GM23338 (cell line): ENCODE measurements at regions not wholly inside any gene's neighbourhood (a gene's known extent, or its start where the extent isn't known, plus 50 kb on each side); places are given as distances from the start of the nearest gene placed in this dataset.

Experiments used
- ATAC-seq: fragments of 200-7000 bp; cut with Tn5 transposase; 3 replicates; pipeline ENCODE4 v1.9.1; 2020
- DNase-seq: peaks from one replicate; pipeline ENCODE4 v3.0.0-alpha.2; 2015; ENCODE audit warnings: low spot score
- H2AFZ ChIP-seq: fragments of 200-600 bp; sonication (generic); 2 replicates; pipeline ENCODE4 v1.8.0; 2016; ENCODE audit warnings: antibody characterized with exemption, mild to moderate bottlenecking, moderate library complexity
- H3F3A ChIP-seq: fragments of 200-600 bp; sonication (generic); replicated peaks from 2 replicates; pipeline ENCODE4 v1.8.0; 2017; ENCODE audit warnings: antibody characterized with exemption, mixed run types, low read depth
- H3K27ac ChIP-seq: fragments of 200-600 bp; sonication (generic); 2 replicates; pipeline ENCODE4 v1.6.1; 2016; ENCODE audit warnings: low read depth
- H3K27me3 ChIP-seq: fragments of 200-600 bp; sonication (generic); 2 replicates; pipeline ENCODE4 v1.8.0; 2016; ENCODE audit warnings: mild to moderate bottlenecking, mixed run types, moderate library complexity; ENCODE audit not compliant: insufficient read depth
- H3K36me3 ChIP-seq: fragments of 200-600 bp; sonication (generic); 2 replicates; pipeline ENCODE4 v1.8.0; 2016; ENCODE audit warnings: mild to moderate bottlenecking; ENCODE audit not compliant: insufficient read depth
- H3K4me1 ChIP-seq: fragments of 200-600 bp; sonication (generic); 2 replicates; pipeline ENCODE4 v1.8.0; 2016; ENCODE audit warnings: mild to moderate bottlenecking, moderate library complexity; ENCODE audit not compliant: insufficient read depth
- H3K4me2 ChIP-seq: fragments of 200-600 bp; sonication (generic); 2 replicates; pipeline ENCODE4 v1.7.1; 2017; ENCODE audit warnings: mixed run types
- H3K4me3 ChIP-seq: fragments of 200-600 bp; sonication (generic); 2 replicates; pipeline ENCODE4 v1.6.1; 2016; ENCODE audit warnings: mixed run types
- H3K79me2 ChIP-seq: fragments of 200-600 bp; sonication (generic); replicated peaks from 2 replicates; pipeline ENCODE4 v1.8.0; 2017; ENCODE audit warnings: mild to moderate bottlenecking; ENCODE audit not compliant: insufficient read depth
- H3K9me2 ChIP-seq: fragments of 200-600 bp; sonication (generic); 2 replicates; pipeline ENCODE4 v1.8.0; 2017; ENCODE audit not compliant: insufficient read depth
- H4K20me1 ChIP-seq: fragments of 200-600 bp; sonication (generic); replicated peaks from 2 replicates; pipeline ENCODE4 v1.8.0; 2017; ENCODE audit warnings: mild to moderate bottlenecking; ENCODE audit not compliant: insufficient read depth
- H3K27ac Mint-ChIP-seq: 2 replicates; pipeline ENCODE4 v1.8.0; 2020; ENCODE audit warnings: inconsistent platforms, mild to moderate bottlenecking, moderate library complexity, mixed read lengths
- H3K27me3 Mint-ChIP-seq: 3 replicates; pipeline ENCODE4 v1.8.0; 2022; ENCODE audit warnings: low read depth, mild to moderate bottlenecking, moderate library complexity, mixed read lengths, inconsistent platforms; ENCODE audit not compliant: insufficient read depth, poor library complexity
- H3K36me3 Mint-ChIP-seq: 3 replicates; pipeline ENCODE4 v1.8.0; 2021; ENCODE audit warnings: low read depth, mild to moderate bottlenecking, inconsistent platforms, moderate library complexity, mixed read lengths
- H3K4me1 Mint-ChIP-seq: 3 replicates; pipeline ENCODE4 v1.8.0; 2020; ENCODE audit warnings: mild to moderate bottlenecking, inconsistent platforms, mixed read lengths
- H3K4me3 Mint-ChIP-seq: 3 replicates; pipeline ENCODE4 v1.8.0; 2021; ENCODE audit warnings: moderate library complexity, mild to moderate bottlenecking, inconsistent platforms, mixed read lengths
- H3K9me3 Mint-ChIP-seq: 3 replicates; pipeline ENCODE4 v1.8.0; 2020; ENCODE audit warnings: moderate library complexity, mild to moderate bottlenecking, inconsistent platforms, mixed read lengths
- CREB1 ChIP-seq: fragments of 250-450 bp; sonication (Bioruptor Pico); IDR thresholded peaks from 2 replicates; pipeline ENCODE4 v1.5.0; 2020; ENCODE audit warnings: low read depth, mild to moderate bottlenecking, moderate library complexity
- CTCF ChIP-seq, 2 experiments: fragments of 200-600 bp in 1 of 2; sonication (generic) in 1 of 2; conservative IDR thresholded peaks; 2 replicates each; pipeline versions ENCODE4 v1.5.1 to v1.6.1; 2016 to 2017; ENCODE audit warnings: antibody characterized with exemption in 2 of 2, low read depth in 2 of 2, mild to moderate bottlenecking in 2 of 2, moderate library complexity in 1 of 2
- EZH2 ChIP-seq: fragments of 200-600 bp; sonication (generic); IDR thresholded peaks from one replicate; pipeline ENCODE4 v1.8.0; 2017; ENCODE audit warnings: antibody characterized with exemption, mild to moderate bottlenecking, low read depth; ENCODE audit not compliant: unreplicated experiment
- EZH2phosphoT487 ChIP-seq: fragments of 200-600 bp; sonication (generic); IDR thresholded peaks from one replicate; pipeline ENCODE4 v1.8.1; 2018; ENCODE audit warnings: antibody characterized with exemption; ENCODE audit not compliant: unreplicated experiment
- JUNB ChIP-seq: IDR thresholded peaks from one replicate; pipeline ENCODE4 v1.6.1; 2016; ENCODE audit warnings: antibody characterized with exemption; ENCODE audit not compliant: unreplicated experiment
- NANOG ChIP-seq: IDR thresholded peaks from 2 replicates; pipeline ENCODE4 v1.6.1; 2016; ENCODE audit warnings: antibody characterized with exemption, borderline replicate concordance
- POLR2AphosphoS5 ChIP-seq: IDR thresholded peaks from 2 replicates; pipeline ENCODE4 v1.6.1; 2016; ENCODE audit warnings: antibody characterized with exemption, low read depth
- REST ChIP-seq: IDR thresholded peaks from one replicate; pipeline ENCODE4 v1.6.1; 2018; ENCODE audit warnings: antibody characterized with exemption; ENCODE audit not compliant: unreplicated experiment
- STAT1 ChIP-seq: IDR thresholded peaks from one replicate; pipeline ENCODE4 v1.6.1; 2016; ENCODE audit warnings: antibody characterized with exemption; ENCODE audit not compliant: unreplicated experiment
- ZNF114 ChIP-seq: fragments of 250-450 bp; sonication (Bioruptor Pico); IDR thresholded peaks from 2 replicates; pipeline ENCODE4 v1.5.0; 2020; ENCODE audit warnings: mild to moderate bottlenecking, moderate library complexity
- ZNF331 ChIP-seq: fragments of 250-450 bp; sonication (Bioruptor Pico); IDR thresholded peaks from 2 replicates; pipeline ENCODE4 v1.5.0; 2020; ENCODE audit warnings: low read depth, mild to moderate bottlenecking, moderate library complexity
- ZNF462 ChIP-seq: fragments of 250-450 bp; sonication (Bioruptor Pico); IDR thresholded peaks from 2 replicates; pipeline ENCODE4 v1.5.0; 2020; ENCODE audit warnings: mild to moderate bottlenecking, moderate library complexity

- TF ChIP-seq NANOG (no peak), JUNB (no peak), ZNF331 (CRISPR knock-in tag) (no peak), ZNF114 (CRISPR knock-in tag) (no peak), EZH2 (no peak)
Observed at GRCh38 chr10:61217851-61218565, 235.2 kb downstream of the TMEM26 start (continued).

- Histone ChIP-seq H3K27ac (no peak overlapping the region), H3K4me1 (no peaks in the 10 kb centered on the region), H3K36me3 (no peaks in the 10 kb centered on the region), H2AFZ (no peak overlapping the region), H3K79me2 (no peaks in the 10 kb centered on the region), H3F3A (no peaks in the 10 kb centered on the region), H3K9me2 (peaks cover 6% of the 10 kb centered on the region; the same call in 1 of the 2 replicates), H4K20me1 (no peaks in the 10 kb centered on the region), H3K4me3 (no peak overlapping the region), H3K27me3 (no peaks in the 10 kb centered on the region), H3K4me2 (no peak overlapping the region)
- no peak for ATAC-seq
- no peaks in the 10 kb centered on the region for H3K4me1 Mint-ChIP-seq
- H3K4me3 Mint-ChIP-seq = no peak overlapping the region
- H3K9me3 Mint-ChIP-seq = no peaks in the 10 kb centered on the region
- H3K36me3 Mint-ChIP-seq = no peaks in the 10 kb centered on the region
- no peaks in the 10 kb centered on the region for H3K27me3 Mint-ChIP-seq
- no peak overlapping the region for H3K27ac Mint-ChIP-seq
- peak; percentile 17 for DNase-seq
- TF ChIP-seq EZH2phosphoT487 (no peak), CTCF (conservative IDR thresholded peaks at IDR 0.05; ENCODE audit: low read depth in 2 of 2) (no peak), ZNF114 (CRISPR knock-in tag) (no peak), ZNF331 (CRISPR knock-in tag) (no peak), NANOG (no peak), POLR2AphosphoS5 (no peak), EZH2 (no peak), REST (no peak), STAT1 (no peak), CREB1 (no peak), ZNF462 (CRISPR knock-in tag) (no peak)
Observed at GRCh38 chr10:61215246-61215645, 237.9 kb downstream of the TMEM26 start.
